GM12873 (cell line): ENCODE measurements at regions not wholly inside any gene's neighbourhood (a gene's known extent, or its start where the extent isn't known, plus 50 kb on each side); places are given as distances from the start of the nearest gene placed in this dataset.

ENCODE experiments used
- CTCF ChIP-seq: IDR thresholded peaks from 2 replicates; pipeline ENCODE4 v1.5.1; 2012; ENCODE audit warnings: low read depth, mild to moderate bottlenecking, moderate library complexity, low read length, control low read depth; ENCODE audit not compliant: insufficient read depth; ENCODE audit errors: missing control alignments

DNA sequence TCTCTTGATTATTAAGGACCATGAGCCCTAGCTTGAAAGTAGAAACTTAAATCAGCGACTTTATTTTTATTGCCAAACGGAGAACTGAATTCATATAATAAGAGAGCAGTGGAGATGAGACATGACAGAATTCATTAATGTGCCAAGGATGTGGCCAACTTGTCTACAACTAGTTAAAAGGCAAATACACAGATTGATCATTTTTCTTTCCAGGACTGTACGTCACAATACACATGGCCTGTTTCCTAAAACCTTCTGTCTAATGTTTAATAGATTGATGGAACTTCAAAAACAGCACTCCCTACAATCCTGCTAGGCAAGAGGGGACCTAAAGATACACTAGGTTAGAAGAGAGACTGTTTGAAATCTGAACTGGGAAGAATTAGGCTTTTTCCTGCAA lies 647.8 kb downstream of the SATB2 start:
- TF ChIP-seq CTCF = no peak

DNA sequence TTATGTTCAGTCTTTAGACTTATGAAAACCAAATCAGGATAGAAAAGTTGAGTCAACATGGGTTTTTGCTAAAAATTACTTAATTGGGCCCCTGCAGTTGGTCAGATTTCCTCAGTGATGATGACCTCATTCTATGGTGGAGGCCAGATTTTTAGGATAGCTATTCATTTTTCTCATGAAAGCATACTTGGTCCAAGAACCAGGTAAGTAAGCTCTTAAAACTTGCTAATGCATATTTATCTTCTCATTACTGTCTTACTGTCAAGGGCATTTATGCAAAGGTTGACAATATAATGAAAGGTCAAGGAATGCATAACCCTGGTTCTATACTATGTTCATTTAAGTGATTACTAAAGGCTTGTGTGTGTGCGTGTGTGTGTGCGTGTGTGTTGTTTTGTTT lies 650.6 kb downstream of the SATB2 start:
- no peak for TF ChIP-seq CTCF

DNA sequence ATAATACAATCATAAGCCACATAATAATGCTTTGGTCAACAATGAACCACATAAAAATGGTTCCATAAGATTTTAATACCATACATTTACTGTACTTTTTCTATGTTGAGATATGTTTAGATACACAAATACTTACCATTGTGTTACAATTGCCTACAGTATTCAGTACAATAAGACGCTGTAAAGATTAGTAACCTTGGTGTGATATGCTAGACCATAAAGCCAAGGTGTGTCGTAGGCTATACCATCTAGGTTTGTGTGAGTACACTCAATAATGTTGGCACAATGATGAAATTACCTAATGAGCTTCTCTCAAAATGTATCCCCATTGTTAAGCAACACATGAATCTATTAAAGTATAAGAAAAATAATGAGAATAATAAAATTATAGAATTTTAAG lies 662.3 kb downstream of the SATB2 start:
- no peak for TF ChIP-seq CTCF

- TF ChIP-seq CTCF = no peak
Observed at GRCh38 chr2:198791623-198792022, 666.1 kb downstream of the SATB2 start.

- TF ChIP-seq CTCF = no peak
Observed at GRCh38 chr2:198788676-198789075, 669.1 kb downstream of the SATB2 start.

DNA sequence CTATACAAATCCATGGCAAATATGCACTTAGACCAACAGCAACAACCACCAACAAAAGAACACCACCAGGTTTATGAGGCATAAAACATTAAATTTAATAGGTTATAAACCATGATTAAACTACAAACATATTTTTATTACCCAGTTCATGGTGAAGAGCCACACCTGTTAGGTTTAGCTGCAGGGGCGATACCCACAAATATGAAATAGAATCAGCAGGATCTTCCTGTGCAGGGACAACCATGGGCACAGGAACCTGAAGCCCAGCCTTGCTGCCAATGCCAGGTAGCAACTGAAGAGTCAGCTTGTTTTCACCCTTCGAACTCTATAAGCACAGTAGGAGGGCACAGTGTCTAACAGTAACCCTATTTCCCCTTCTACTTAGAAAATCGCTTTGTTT lies 675.0 kb downstream of the SATB2 start:
- TF ChIP-seq CTCF = no peak

GRCh38 chr2:198776616-198777406 lies 680.9 kb downstream of the SATB2 start:
- TF ChIP-seq CTCF = no peak

GRCh38 chr2:198775737-198776136 lies 682.0 kb downstream of the SATB2 start:
- TF ChIP-seq CTCF = no peak
